T-helper 2 cell treated with Interferon-gamma antibody and Interleukin-4, amounts not matched to agents 5 μg/mL and 100 μg/mL, for 36 hours (primary cell): ENCODE measurements at regions not wholly inside any gene's neighbourhood (a gene's known extent, or its start where the extent isn't known, plus 50 kb on each side); places are given as distances from the start of the nearest gene placed in this dataset.
"Not testable (repeated sequence)": the region's sequence is repeated elsewhere in the genome, so short reads cannot be mapped to it uniquely, and the experiment has no call there.

Source experiments
- DNase-seq: peaks from one replicate; pipeline ENCODE4 v3.0.0; 2021; ENCODE audit warnings: low spot score
- H3K27ac Mint-ChIP-seq: one replicate; pipeline ENCODE4 v1.8.0; 2021; ENCODE audit warnings: mild to moderate bottlenecking, mixed read lengths
- H3K27me3 Mint-ChIP-seq: one replicate; pipeline ENCODE4 v1.8.0; 2021; ENCODE audit warnings: low read depth, mixed read lengths
- H3K36me3 Mint-ChIP-seq: one replicate; pipeline ENCODE4 v1.8.0; 2021; ENCODE audit warnings: low read depth, mixed read lengths
- H3K4me1 Mint-ChIP-seq: one replicate; pipeline ENCODE4 v1.8.0; 2021; ENCODE audit warnings: low read depth, mixed read lengths
- H3K4me3 Mint-ChIP-seq: one replicate; pipeline ENCODE4 v1.8.0; 2022; ENCODE audit warnings: mild to moderate bottlenecking, moderate library complexity, mixed read lengths
- H3K9me3 Mint-ChIP-seq: one replicate; pipeline ENCODE4 v1.8.0; 2021; ENCODE audit warnings: mixed read lengths

DNA sequence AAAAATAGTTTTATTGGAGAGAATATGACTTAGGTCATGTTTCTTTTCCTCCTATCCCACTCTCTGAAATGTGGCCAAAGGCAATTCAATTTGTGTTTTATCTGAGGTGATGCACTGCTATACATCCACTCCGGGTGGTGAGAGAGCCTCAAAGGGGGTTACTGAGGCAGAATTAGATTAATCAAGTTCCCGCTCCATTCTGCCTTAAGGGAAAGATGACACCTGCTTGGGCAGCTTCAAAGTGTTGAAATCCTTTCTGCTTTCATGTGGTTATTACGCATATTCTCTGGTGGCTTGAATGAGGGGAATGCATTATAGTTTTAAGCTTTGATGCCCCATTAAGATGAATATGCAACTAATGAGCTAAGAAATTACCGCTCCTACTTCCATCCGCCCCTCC is 213.0 kb upstream of the TMEFF2 start:
- Mint-ChIP-seq H3K4me1 (no peaks in the 10 kb centered on the region), H3K27ac (no peak overlapping the region), H3K4me3 (no peak overlapping the region), H3K36me3 (no peaks in the 10 kb centered on the region), H3K27me3 (no peaks in the 10 kb centered on the region), H3K9me3 (no peaks in the 10 kb centered on the region)
- no peak for DNase-seq

DNA sequence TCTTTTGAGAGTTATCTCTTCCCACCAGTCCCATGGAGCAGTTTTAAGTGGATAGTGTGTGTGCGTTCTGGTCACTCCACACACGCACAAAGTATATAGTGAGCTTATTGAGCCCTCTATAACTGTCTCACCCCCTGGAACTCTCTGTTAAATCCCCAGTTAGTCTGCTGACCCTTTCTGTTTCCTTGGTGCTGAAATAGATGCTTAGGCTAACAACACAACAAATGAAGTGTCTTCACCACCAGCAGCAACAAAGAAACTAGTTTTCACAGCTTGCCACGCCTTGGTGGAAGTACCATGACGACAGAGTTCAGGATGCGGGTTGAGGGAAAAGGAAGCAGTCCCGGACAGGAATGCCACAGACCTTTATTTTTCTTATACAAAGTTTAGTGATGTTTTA is 203.5 kb upstream of the TMEFF2 start:
- H3K4me1 Mint-ChIP-seq = no peaks in the 10 kb centered on the region
- no peak for DNase-seq
- no peak overlapping the region for H3K27ac Mint-ChIP-seq
- H3K9me3 Mint-ChIP-seq = no peaks in the 10 kb centered on the region
- H3K36me3 Mint-ChIP-seq = no peaks in the 10 kb centered on the region
- H3K27me3 Mint-ChIP-seq = no peaks in the 10 kb centered on the region
- H3K4me3 Mint-ChIP-seq = no peak overlapping the region

DNA sequence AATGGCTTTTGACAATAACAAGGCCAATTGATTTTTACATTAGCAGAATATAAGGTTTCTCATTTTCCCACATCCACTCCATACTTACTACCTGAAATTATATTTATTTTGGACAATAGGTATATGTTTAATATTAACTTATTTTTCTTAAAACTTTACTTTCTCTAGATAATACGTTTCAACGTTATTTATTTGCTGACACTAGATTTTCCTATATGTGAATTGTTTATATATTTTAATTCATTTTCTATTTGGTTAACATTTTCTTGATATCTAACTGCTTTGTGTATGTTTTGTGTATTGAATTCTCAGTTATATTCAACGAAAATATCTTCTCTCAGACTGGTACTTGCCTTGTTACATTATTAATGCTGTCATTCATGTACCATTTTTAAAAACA is 199.9 kb upstream of the TMEFF2 start:
- Mint-ChIP-seq H3K4me3 (no peak overlapping the region), H3K36me3 (no peaks in the 10 kb centered on the region), H3K9me3 (no peaks in the 10 kb centered on the region), H3K27ac (no peak overlapping the region), H3K4me1 (no peaks in the 10 kb centered on the region), H3K27me3 (no peaks in the 10 kb centered on the region)
- no peak for DNase-seq

DNA sequence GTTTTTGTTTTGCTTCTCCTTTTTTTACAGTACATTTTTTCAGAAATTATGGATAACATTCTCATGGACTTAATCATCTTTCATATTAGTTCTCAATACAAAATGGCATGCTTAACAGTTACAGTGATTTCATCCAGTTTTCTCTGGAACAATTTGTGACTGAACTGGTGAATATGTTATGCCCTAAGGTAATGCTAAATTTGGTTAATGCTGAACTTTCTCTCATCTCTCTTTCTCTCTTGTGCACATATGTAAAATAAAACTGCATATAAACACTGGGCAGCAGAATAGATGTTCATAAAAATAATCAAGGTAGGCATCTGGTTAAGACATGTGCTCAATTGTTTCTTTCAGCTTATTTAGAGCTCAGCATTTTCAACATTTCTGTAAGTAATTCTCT is 196.3 kb upstream of the TMEFF2 start:
- Mint-ChIP-seq H3K4me3 (no peak overlapping the region), H3K27ac (no peak overlapping the region), H3K27me3 (no peaks in the 10 kb centered on the region), H3K4me1 (no peaks in the 10 kb centered on the region), H3K9me3 (no peaks in the 10 kb centered on the region), H3K36me3 (no peaks in the 10 kb centered on the region)
- no peak for DNase-seq

DNA sequence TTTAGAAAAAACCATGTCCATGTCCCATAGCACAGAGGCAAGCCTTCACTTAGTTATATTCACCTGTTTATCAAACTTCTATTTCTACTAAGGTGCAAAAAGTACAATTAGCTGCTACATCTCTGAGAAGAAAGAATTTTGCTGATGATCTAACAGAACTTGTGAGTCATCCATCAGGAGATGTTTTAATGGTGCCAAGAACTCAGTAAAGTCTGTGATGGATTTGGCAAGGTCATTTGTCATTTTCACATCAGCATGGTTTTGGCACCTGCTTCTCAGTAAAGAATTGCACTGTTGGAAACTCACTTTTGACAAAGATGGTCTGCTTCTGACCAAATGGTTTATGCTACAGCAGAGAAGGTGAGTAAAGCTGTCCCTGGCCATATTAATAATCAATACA is 195.7 kb upstream of the TMEFF2 start:
- no peaks in the 10 kb centered on the region for H3K36me3 Mint-ChIP-seq
- H3K9me3 Mint-ChIP-seq = no peaks in the 10 kb centered on the region
- H3K27me3 Mint-ChIP-seq = no peaks in the 10 kb centered on the region
- DNase-seq = no peak
- H3K4me3 Mint-ChIP-seq = no peak overlapping the region
- no peaks in the 10 kb centered on the region for H3K4me1 Mint-ChIP-seq
- no peak overlapping the region for H3K27ac Mint-ChIP-seq

DNA sequence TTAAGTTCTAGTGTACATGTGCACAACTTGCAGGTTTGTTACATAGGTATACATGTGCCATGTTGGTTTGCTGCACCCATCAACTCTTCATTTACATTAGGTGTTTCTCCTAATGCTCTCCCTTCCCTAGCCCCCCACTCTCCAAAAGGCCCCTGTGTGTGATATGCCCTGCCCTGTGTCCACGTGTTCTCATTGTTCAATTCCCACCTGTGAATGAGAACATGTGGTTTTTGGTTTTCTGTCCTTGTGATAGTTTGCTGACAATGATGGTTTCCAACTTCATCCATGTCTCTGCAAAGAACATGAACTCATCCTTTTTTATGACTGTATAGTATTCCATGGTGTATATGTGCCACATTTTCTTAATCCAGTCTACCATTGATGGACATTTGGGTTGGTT is 189.5 kb upstream of the TMEFF2 start:
- not testable (repeated sequence) for H3K27ac Mint-ChIP-seq, H3K27me3 Mint-ChIP-seq, H3K4me1 Mint-ChIP-seq, H3K9me3 Mint-ChIP-seq, H3K36me3 Mint-ChIP-seq, H3K4me3 Mint-ChIP-seq, DNase-seq

DNA sequence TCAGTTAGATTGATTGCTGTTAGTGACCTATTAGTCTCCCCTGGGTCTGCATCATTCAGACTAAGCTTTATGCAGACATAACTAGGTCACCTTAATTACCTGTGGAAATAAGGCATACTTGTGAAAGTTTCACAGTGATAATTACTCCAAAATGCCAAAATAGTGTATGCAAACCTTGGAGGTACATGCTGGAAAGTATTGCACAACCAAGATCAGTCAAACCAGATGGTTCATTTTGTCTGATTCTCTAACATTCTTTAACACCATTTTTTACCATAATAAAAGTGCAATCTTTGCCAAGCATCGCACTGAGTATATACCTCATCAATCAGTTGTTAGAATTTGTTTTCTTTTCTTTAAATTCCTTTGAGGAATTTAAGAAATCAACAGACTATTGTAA is 186.3 kb upstream of the TMEFF2 start:
- H3K27ac Mint-ChIP-seq = no peak overlapping the region
- no peak for DNase-seq
- no peak overlapping the region for H3K4me3 Mint-ChIP-seq
- H3K36me3 Mint-ChIP-seq = no peaks in the 10 kb centered on the region
- peaks cover 4% of the 10 kb centered on the region for H3K9me3 Mint-ChIP-seq
- H3K4me1 Mint-ChIP-seq = no peaks in the 10 kb centered on the region
- H3K27me3 Mint-ChIP-seq = no peaks in the 10 kb centered on the region

DNA sequence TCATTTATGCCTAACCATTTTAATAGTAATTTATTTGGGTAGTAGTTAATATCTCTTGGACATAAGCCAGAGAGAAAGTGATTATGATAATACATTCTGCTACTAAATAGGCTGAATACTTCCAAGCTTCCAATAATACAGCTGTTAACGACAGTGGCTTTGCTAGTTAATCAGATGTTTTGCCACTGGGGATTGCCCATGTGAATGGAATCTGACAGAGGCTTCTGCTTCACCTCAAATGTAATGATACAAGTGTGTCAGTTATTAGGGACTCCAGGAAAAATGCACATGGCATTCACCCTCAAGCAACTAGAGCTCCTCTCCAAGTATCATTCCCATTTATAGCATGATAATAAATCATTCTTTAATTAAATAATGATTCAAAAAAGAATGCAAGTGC is 185.0 kb upstream of the TMEFF2 start:
- no peak for DNase-seq
- H3K27me3 Mint-ChIP-seq = no peaks in the 10 kb centered on the region
- H3K9me3 Mint-ChIP-seq = peaks cover 4% of the 10 kb centered on the region
- no peak overlapping the region for H3K27ac Mint-ChIP-seq
- no peak overlapping the region for H3K4me3 Mint-ChIP-seq
- no peaks in the 10 kb centered on the region for H3K36me3 Mint-ChIP-seq
- no peaks in the 10 kb centered on the region for H3K4me1 Mint-ChIP-seq

DNA sequence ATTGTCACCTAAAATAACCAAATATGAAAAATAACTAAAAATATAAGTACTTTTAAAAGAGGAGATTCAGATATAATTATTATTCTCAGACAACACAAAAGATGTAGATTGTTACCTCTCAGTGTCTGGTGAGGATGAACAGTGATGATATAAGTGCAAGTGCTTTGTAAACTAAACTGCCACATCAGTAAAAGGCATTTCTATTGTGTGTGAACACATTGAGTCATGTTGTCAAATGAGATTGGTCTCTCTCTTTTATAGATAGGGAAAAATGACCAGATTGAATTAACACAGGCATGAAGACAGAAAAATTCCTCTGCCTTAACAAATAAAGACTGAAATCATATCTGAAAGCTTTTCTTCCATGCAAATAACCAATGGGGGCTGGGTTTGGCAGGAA is 182.4 kb upstream of the TMEFF2 start:
- no peak for DNase-seq
- no peak overlapping the region for H3K27ac Mint-ChIP-seq
- no peak overlapping the region for H3K4me3 Mint-ChIP-seq
- H3K36me3 Mint-ChIP-seq = no peaks in the 10 kb centered on the region
- H3K27me3 Mint-ChIP-seq = no peaks in the 10 kb centered on the region
- H3K4me1 Mint-ChIP-seq = no peaks in the 10 kb centered on the region
- H3K9me3 Mint-ChIP-seq = no peaks in the 10 kb centered on the region

DNA sequence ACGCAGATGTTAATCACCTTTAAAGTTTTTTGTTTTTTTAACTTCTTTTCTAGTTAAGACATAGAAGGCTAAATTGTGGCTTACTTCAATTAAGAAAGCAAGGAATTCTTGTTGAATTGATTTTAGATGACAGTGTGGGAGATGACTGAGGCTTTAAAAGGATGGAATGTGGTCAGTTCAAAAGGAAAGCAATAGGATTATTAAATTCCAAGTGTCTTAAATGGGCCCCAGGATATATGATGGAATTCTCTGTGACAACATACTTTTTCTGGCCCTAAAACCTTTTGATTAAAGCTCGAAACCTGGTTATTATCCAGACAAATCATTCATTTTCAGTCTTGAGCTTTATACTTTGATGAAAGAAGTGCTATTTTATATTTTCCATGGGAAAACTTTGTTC is 179.0 kb upstream of the TMEFF2 start:
- Mint-ChIP-seq H3K4me3 (no peak overlapping the region), H3K36me3 (no peaks in the 10 kb centered on the region), H3K27ac (no peak overlapping the region), H3K9me3 (no peaks in the 10 kb centered on the region), H3K27me3 (no peaks in the 10 kb centered on the region), H3K4me1 (no peaks in the 10 kb centered on the region)
- DNase-seq = no peak

DNA sequence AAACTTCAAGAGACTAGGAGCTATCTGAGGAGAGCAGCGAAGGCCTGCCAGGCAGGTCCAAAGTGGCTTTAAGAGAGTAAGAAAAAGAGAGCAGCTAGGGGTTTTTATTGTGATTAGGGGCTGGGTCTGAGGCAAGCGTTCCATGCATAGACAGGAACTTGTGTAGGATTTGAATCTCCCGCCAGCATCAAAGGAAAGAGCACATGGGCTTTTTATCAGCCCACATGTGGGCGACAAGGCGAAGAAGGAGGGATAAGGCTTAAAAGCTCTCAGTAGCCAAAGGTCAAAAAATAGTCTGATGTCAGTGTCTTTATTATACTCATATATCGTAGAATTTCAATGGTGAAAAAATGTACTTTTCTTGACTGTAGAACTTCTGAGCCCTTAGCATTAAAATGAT is 178.5 kb upstream of the TMEFF2 start:
- no peaks in the 10 kb centered on the region for H3K4me1 Mint-ChIP-seq
- no peaks in the 10 kb centered on the region for H3K36me3 Mint-ChIP-seq
- H3K9me3 Mint-ChIP-seq = no peaks in the 10 kb centered on the region

DNA sequence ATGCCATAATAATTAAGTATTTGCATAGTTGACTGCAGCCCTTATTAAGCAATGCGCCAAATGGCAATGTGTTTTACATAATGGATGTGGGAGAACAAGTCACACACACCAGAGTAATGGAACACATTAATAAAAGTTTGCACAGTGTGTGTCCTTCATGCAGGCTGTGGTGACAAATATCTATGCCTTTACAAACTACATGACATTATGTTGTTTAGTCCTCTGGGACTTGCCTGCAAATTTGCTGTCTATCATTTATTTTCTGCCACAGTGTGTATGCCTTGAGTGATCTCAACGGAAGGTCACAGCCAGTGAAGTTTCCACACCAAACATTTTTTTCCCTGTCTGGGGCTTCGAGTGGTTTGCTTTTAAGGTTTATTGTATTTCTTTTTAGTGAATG is 175.2 kb upstream of the TMEFF2 start:
- no peaks in the 10 kb centered on the region for H3K36me3 Mint-ChIP-seq
- no peaks in the 10 kb centered on the region for H3K9me3 Mint-ChIP-seq
- no peaks in the 10 kb centered on the region for H3K4me1 Mint-ChIP-seq
- no peak for DNase-seq
- no peaks in the 10 kb centered on the region for H3K27me3 Mint-ChIP-seq
- H3K27ac Mint-ChIP-seq = no peak overlapping the region
- no peak overlapping the region for H3K4me3 Mint-ChIP-seq

More for the DNA sequence above, 178.5 kb upstream of the TMEFF2 start:
- Mint-ChIP-seq H3K27ac (no peak overlapping the region), H3K4me3 (no peak overlapping the region), H3K27me3 (no peaks in the 10 kb centered on the region)
- no peak for DNase-seq

DNA sequence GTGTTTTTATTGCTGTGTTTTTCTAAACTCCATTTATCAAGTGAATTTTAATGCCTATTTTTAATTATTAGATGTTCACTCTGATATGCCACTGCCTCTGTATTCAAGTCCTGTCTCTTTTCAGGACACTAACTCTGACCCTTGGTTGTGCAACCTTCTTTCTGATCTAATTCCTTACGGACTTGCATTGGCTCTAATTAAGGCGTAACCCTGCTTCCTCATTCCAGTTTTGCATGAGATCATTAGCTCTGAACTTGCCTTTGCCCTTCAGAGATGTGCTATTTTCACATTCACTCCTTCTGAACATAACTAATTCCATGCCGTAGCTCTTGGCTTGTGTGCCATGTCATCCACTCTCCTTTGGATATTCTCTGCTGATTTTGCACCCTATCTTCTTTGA is 162.5 kb upstream of the TMEFF2 start:
- Mint-ChIP-seq H3K27me3 (no peaks in the 10 kb centered on the region), H3K27ac (no peak overlapping the region), H3K36me3 (no peaks in the 10 kb centered on the region), H3K4me1 (no peaks in the 10 kb centered on the region), H3K4me3 (no peak overlapping the region), H3K9me3 (no peaks in the 10 kb centered on the region)
- DNase-seq = no peak

DNA sequence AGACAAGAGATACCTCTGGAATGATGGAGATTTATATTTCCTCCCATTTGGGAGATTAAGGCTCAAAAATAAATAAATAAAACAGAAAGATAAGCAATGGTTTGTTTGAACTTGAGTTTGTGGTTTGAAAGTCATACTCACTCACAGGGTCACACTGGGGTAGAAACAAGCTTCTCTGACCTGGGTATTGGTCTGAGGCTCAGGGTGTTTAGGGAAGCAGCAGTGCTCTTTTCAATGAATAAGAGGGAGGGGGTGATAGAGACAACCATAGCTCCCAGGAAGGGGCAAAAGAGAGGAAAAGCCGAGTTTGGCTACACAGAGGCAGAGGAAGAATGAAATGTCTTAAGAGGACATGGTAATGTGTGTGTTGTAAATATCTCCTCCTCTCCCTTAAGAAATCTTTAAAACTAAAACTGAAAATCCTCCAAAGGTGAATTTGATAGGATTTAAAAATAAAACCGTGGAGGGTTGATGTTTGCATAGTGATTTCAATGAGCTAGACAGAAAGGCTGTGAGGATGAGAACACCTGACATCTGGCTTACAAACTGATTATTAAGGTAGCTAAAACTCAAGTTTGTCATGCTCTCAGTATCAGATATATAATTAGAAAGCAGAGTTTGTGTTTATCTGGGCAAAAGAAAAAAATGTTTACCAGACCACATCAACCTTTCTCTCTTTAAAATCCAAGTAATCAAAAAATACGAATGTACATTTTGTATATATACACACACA is 159.9 kb upstream of the TMEFF2 start:
- no peaks in the 10 kb centered on the region for H3K27me3 Mint-ChIP-seq
- H3K9me3 Mint-ChIP-seq = no peaks in the 10 kb centered on the region
- H3K4me1 Mint-ChIP-seq = no peaks in the 10 kb centered on the region
- no peak overlapping the region for H3K4me3 Mint-ChIP-seq
- H3K27ac Mint-ChIP-seq = no peak overlapping the region
- DNase-seq = no peak
- no peaks in the 10 kb centered on the region for H3K36me3 Mint-ChIP-seq

DNA sequence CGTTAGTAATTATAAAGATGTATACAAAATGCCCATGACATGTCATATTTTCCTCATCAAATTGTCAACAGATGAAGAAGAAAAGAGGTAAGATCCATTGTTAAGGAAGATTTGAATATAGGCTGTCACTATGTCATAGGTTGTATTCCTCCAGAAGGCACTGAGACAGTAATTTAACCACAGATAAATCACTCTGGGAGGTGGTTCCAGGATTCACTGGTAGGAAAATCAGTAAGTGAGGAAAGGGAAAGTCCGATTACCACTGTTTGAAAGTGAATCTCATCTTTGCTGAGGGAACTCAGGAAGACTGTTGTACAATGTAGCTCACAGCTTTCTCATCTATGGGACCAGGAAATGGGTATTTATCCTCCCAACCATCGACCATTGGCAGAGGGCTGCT is 152.8 kb upstream of the TMEFF2 start:
- DNase-seq = no peak
- Mint-ChIP-seq H3K4me1 (no peaks in the 10 kb centered on the region), H3K4me3 (no peak overlapping the region), H3K36me3 (no peaks in the 10 kb centered on the region), H3K27ac (no peak overlapping the region), H3K27me3 (no peaks in the 10 kb centered on the region), H3K9me3 (no peaks in the 10 kb centered on the region)
